ENCODE measurements at regions not wholly inside any gene's neighbourhood (a gene's known extent, or its start where the extent isn't known, plus 50 kb on each side); places are given as distances from the start of the nearest gene placed in this dataset.

- TF ChIP-seq RNF2 (IDR thresholded peaks at IDR 0.05; ENCODE audit: borderline replicate concordance, low read depth, low read length, missing control alignments, poor library complexity, severe bottlenecking) (no peak), FOSL1 (IDR thresholded peaks at IDR 0.05; ENCODE audit: insufficient read depth, low read depth, low read length) (no peak)
Observed at GRCh38 chr16:52920331-52920730, 132.4 kb downstream of the CHD9NB start (continued).
